H1 (cell line): ENCODE measurements at regions not wholly inside any gene's neighbourhood (a gene's known extent, or its start where the extent isn't known, plus 50 kb on each side); places are given as distances from the start of the nearest gene placed in this dataset.

Source experiments
- CTBP2 ChIP-seq: IDR thresholded peaks from 2 replicates; pipeline ENCODE4 v1.7.0; 2011; ENCODE audit warnings: borderline replicate concordance, mild to moderate bottlenecking, moderate library complexity, mixed read lengths, low read length; ENCODE audit not compliant: insufficient read depth, insufficient read length
- TBP ChIP-seq: IDR thresholded peaks from 2 replicates; pipeline ENCODE4 v1.6.1; 2011; ENCODE audit warnings: low read depth, low read length, improper control_type of control experiment

DNA sequence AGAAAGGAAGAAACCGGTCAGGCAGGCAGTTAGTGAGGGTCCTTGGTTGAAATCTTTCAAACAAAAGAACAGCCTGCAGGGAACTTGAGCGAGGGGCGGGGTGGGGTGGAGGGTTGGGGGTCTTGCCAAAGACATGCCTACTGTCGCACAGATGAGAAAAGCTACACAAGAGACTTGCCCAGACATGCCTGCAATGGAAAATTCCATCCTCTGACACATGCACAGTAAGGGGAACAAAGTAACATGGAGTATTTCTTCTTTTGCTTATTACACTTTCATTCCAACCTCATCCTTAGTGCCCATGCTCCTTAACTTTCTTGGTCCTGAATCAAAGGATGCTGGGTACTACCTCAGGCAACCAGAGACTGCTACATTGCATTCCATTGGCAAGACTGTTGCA, 1491.2 kb downstream of the STIM2 start (continued):
- TF ChIP-seq CTBP2 = no peak
- TF ChIP-seq TBP = no peak
